RKO (cell line): ENCODE measurements at regions not wholly inside any gene's neighbourhood (a gene's known extent, or its start where the extent isn't known, plus 50 kb on each side); places are given as distances from the start of the nearest gene placed in this dataset.

Experiments
- DNase-seq: peaks from one replicate; pipeline ENCODE4 v3.0.0-alpha.2; 2016; ENCODE audit warnings: low spot score

- DNase-seq = no peak
These were observed 555.9 kb downstream of the VRK1 start for GRCh38 chr14:97353102-97353501.

- no peak for DNase-seq
These were observed 557.0 kb downstream of the VRK1 start for GRCh38 chr14:97354119-97354722.

GRCh38 chr14:97359341-97359740, 562.2 kb downstream of the VRK1 start:
- DNase-seq = no peak

- DNase-seq = no peak
These were observed 564.0 kb downstream of the VRK1 start for GRCh38 chr14:97361181-97361580.

GRCh38 chr14:97361958-97362357, 564.8 kb downstream of the VRK1 start:
- DNase-seq = no peak

- DNase-seq = no peak
These were observed 569.2 kb downstream of the VRK1 start for GRCh38 chr14:97366400-97366799.

- no peak for DNase-seq
These were observed 570.1 kb downstream of the VRK1 start for GRCh38 chr14:97367278-97367677.

GRCh38 chr14:97368049-97368448, 570.9 kb downstream of the VRK1 start:
- DNase-seq = no peak

- DNase-seq = no peak
These were observed 571.9 kb downstream of the VRK1 start for GRCh38 chr14:97368900-97369564.

GRCh38 chr14:97369901-97370300, 572.7 kb downstream of the VRK1 start:
- DNase-seq = peak; percentile 3

- no peak for DNase-seq
These were observed 579.1 kb downstream of the VRK1 start for GRCh38 chr14:97376310-97376709.

- no peak for DNase-seq
These were observed 580.4 kb downstream of the VRK1 start for GRCh38 chr14:97377550-97377949.

GRCh38 chr14:97379091-97379531, 581.9 kb downstream of the VRK1 start:
- no peak for DNase-seq

GRCh38 chr14:97380539-97380941, 583.4 kb downstream of the VRK1 start:
- peak; percentile 12 for DNase-seq

GRCh38 chr14:97381309-97381708, 584.1 kb downstream of the VRK1 start:
- no peak for DNase-seq

- no peak for DNase-seq
These were observed 585.5 kb downstream of the VRK1 start for GRCh38 chr14:97382616-97383226.

GRCh38 chr14:97385727-97386126, 588.5 kb downstream of the VRK1 start:
- no peak for DNase-seq

- DNase-seq = no peak
These were observed 590.2 kb downstream of the VRK1 start for GRCh38 chr14:97387252-97387874.

GRCh38 chr14:97388408-97388807, 591.2 kb downstream of the VRK1 start:
- no peak for DNase-seq

- no peak for DNase-seq
These were observed 593.0 kb downstream of the VRK1 start for GRCh38 chr14:97390096-97390724.

GRCh38 chr14:97393244-97393643, 596.1 kb downstream of the VRK1 start:
- no peak for DNase-seq

- DNase-seq = no peak
These were observed 597.9 kb downstream of the VRK1 start for GRCh38 chr14:97395068-97395467.

GRCh38 chr14:97401714-97402113, 604.5 kb downstream of the VRK1 start:
- no peak for DNase-seq
